GM12873 (cell line): ENCODE measurements at regions not wholly inside any gene's neighbourhood (a gene's known extent, or its start where the extent isn't known, plus 50 kb on each side); places are given as distances from the start of the nearest gene placed in this dataset.

Experiments
- CTCF ChIP-seq: IDR thresholded peaks from 2 replicates; pipeline ENCODE4 v1.5.1; 2012; ENCODE audit warnings: low read depth, mild to moderate bottlenecking, moderate library complexity, low read length, control low read depth; ENCODE audit not compliant: insufficient read depth; ENCODE audit errors: missing control alignments

DNA sequence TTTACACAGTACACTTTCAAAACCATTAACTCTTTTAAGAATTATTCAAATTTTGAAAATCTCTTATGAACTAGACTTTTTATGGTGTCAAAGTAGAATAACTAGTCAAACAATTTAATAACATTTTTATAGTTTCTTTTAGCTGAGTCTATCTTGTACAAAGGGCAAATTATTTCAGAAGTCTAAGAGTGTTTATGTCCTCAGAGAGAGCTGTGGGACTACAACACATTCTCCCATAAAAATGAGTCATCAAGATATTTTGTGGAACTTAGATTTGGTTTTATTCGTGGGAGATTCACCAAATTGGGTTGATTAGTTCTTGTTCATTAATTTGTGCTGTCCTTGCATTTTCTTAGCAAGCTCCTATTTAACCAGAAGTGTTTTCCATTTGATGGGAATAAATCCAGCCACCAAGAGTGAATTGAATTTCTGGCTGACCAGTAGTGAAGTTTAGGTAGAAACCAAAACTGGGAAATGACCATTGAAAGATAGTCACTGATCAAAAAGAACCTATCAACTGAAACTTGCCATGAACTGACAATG lies 291.0 kb downstream of the DLEU7 start:
- TF ChIP-seq CTCF: no peak

- TF ChIP-seq CTCF: no peak
These were observed 281.8 kb downstream of the DLEU7 start for GRCh38 chr13:50561739-50562138.

DNA sequence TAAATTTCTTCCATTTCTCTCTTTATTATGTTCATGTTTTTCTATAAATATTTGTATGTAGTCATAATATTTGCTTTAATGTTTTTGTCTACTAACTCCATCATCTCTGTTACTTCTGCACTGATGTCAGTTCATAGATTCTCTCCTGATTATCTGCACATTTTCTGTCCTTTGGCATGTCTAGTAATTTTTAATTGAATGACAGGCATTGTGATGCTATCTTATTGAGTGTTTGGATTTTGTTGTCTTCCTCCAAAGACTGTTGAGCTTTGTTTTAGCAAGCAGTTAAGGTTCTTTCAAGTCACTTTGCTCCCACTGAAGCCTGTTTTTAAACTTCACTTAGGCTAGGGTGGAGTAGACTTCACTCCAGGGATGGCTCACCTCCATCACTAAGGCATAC lies 276.8 kb downstream of the DLEU7 start:
- no peak for TF ChIP-seq CTCF

DNA sequence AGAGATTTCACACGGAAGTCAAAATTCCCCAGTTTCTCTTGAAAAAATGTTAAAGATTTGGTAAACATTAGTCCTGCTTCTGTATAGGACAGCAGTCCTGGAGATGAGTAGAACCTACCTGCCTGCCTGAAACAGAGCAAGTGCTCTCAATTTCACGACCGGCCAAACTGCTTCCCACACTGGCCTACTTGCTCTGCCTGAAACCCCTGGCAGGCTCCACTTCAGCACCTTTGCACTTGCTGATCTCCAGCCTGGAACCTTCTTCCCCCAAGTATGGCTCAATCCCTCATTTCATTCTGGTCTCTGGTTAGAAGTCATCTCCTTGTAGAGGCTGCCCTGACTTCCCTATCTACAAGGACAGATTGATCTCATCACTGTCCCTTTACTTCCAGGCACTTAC lies 271.4 kb downstream of the DLEU7 start:
- TF ChIP-seq CTCF: no peak

DNA sequence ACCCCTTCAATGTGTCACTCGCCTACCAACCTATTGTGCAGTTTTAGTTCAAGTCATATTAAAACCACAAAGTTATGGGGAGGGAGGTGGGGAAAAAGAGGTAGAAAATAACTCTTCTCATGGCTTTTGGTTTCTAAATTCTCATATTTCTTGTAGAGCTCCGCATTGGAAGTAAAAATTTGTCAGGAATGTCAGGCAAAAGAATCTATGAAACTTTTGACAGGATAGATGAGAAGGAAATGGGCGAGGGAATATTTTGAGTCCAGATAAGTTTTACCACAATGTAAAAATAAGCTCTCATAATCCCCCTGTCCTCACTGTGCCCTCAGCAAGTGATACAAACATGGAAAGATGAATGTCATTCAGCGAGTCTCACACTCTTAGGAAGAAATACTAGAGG lies 270.4 kb downstream of the DLEU7 start:
- no peak for TF ChIP-seq CTCF

GRCh38 chr13:50574731-50575130 lies 268.8 kb downstream of the DLEU7 start:
- TF ChIP-seq CTCF: no peak

- no peak for TF ChIP-seq CTCF
These were observed 268.4 kb downstream of the DLEU7 start for GRCh38 chr13:50575138-50575537.
